ENCODE measurements at regions not wholly inside any gene's neighbourhood (a gene's known extent, or its start where the extent isn't known, plus 50 kb on each side); places are given as distances from the start of the nearest gene placed in this dataset.

DNA sequence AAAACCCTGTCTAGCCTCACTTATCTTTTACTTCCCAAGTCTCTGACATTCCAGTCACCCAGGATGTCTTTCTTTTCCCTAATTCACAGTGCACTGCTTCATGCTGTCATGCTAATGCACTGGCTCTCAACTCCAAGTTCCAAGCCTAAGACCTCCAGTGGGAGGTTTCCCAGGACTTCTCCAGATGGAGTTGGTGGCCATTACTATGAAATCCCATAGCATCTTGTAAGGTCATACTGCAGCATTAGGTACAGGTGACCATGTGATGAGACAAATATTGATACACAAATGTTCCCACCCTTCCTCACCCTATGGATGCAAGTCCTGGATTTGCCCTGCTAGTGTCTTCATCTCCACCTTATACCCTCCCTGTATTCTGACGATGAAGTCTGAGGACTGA, 138.6 kb upstream of the PRICKLE2 start:
- TF ChIP-seq CREB1 (IDR thresholded peaks at IDR 0.05; ENCODE audit: low read depth): no peak
- TF ChIP-seq EP300 (IDR thresholded peaks at IDR 0.05; ENCODE audit: borderline replicate concordance): no peak

Measured in Ishikawa (cell line).